Liver (tissue), 3 donors: ENCODE measurements at regions not wholly inside any gene's neighbourhood (a gene's known extent, or its start where the extent isn't known, plus 50 kb on each side); places are given as distances from the start of the nearest gene placed in this dataset.

Experiments
- JUND ChIP-seq, 2 donors: IDR thresholded peaks; 2 replicates each; pipeline ENCODE4 v1.6.1; 2016; ENCODE audit warnings: antibody characterized with exemption in 2 of 2
- REST ChIP-seq: IDR thresholded peaks from 2 replicates; pipeline ENCODE4 v1.6.1; 2016; ENCODE audit warnings: antibody characterized with exemption, mild to moderate bottlenecking
- TF ChIP-seq, protein P1 (sequence below): fragments of 150-350 bp; IDR thresholded peaks from 2 replicates; pipeline ENCODE4 v1.5.1; 2017; ENCODE audit warnings: improper control_type of control experiment, low read depth, low read length; ENCODE audit not compliant: missing input control
- TF ChIP-seq, protein P2 (sequence below): IDR thresholded peaks from 2 replicates; pipeline ENCODE4 v1.6.1; 2016; ENCODE audit warnings: antibody characterized with exemption
- donor health status: healthy.
- donor health status: healthy.

- TF ChIP-seq, protein P1, sequence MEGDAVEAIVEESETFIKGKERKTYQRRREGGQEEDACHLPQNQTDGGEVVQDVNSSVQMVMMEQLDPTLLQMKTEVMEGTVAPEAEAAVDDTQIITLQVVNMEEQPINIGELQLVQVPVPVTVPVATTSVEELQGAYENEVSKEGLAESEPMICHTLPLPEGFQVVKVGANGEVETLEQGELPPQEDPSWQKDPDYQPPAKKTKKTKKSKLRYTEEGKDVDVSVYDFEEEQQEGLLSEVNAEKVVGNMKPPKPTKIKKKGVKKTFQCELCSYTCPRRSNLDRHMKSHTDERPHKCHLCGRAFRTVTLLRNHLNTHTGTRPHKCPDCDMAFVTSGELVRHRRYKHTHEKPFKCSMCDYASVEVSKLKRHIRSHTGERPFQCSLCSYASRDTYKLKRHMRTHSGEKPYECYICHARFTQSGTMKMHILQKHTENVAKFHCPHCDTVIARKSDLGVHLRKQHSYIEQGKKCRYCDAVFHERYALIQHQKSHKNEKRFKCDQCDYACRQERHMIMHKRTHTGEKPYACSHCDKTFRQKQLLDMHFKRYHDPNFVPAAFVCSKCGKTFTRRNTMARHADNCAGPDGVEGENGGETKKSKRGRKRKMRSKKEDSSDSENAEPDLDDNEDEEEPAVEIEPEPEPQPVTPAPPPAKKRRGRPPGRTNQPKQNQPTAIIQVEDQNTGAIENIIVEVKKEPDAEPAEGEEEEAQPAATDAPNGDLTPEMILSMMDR: no peak
- TF ChIP-seq REST (no peak), JUND (IDR thresholded peaks at IDR 0.05) (no peak)
- TF ChIP-seq, protein P2, sequence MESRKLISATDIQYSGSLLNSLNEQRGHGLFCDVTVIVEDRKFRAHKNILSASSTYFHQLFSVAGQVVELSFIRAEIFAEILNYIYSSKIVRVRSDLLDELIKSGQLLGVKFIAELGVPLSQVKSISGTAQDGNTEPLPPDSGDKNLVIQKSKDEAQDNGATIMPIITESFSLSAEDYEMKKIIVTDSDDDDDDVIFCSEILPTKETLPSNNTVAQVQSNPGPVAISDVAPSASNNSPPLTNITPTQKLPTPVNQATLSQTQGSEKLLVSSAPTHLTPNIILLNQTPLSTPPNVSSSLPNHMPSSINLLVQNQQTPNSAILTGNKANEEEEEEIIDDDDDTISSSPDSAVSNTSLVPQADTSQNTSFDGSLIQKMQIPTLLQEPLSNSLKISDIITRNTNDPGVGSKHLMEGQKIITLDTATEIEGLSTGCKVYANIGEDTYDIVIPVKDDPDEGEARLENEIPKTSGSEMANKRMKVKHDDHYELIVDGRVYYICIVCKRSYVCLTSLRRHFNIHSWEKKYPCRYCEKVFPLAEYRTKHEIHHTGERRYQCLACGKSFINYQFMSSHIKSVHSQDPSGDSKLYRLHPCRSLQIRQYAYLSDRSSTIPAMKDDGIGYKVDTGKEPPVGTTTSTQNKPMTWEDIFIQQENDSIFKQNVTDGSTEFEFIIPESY: no peak
Observed at GRCh38 chr12:67077617-67078016, 191.5 kb upstream of the CAND1 start.
